ENCODE measurements at regions not wholly inside any gene's neighbourhood (a gene's known extent, or its start where the extent isn't known, plus 50 kb on each side); places are given as distances from the start of the nearest gene placed in this dataset.

DNA sequence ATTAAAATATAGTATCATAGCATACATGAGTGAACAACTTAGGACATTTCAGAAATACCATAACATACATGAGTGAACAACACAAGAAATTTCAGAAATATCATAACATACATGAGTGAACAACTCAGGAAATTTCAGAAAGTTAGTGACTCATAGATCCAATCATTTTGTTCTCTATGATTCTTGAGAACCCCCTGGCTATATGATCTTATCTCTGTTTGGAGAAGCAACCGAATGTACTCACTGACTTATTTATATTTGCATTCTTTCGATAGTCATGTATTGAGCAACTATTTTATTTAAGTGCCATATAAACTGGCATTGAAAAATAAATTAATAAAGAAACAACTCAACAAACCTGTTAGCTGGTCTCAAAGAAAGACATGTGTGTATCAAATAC is 251.1 kb downstream of the EFNB2 start:
- no peak overlapping the region for H3K4me3 ChIP-seq (replicated peaks; ENCODE audit: low read depth, low read length)
- TF ChIP-seq, protein P1, sequence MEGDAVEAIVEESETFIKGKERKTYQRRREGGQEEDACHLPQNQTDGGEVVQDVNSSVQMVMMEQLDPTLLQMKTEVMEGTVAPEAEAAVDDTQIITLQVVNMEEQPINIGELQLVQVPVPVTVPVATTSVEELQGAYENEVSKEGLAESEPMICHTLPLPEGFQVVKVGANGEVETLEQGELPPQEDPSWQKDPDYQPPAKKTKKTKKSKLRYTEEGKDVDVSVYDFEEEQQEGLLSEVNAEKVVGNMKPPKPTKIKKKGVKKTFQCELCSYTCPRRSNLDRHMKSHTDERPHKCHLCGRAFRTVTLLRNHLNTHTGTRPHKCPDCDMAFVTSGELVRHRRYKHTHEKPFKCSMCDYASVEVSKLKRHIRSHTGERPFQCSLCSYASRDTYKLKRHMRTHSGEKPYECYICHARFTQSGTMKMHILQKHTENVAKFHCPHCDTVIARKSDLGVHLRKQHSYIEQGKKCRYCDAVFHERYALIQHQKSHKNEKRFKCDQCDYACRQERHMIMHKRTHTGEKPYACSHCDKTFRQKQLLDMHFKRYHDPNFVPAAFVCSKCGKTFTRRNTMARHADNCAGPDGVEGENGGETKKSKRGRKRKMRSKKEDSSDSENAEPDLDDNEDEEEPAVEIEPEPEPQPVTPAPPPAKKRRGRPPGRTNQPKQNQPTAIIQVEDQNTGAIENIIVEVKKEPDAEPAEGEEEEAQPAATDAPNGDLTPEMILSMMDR (IDR thresholded peaks at IDR 0.05; ENCODE audit: insufficient read depth, low read length, poor library complexity, severe bottlenecking): no peak
- no peaks in the 10 kb centered on the region for H3K27me3 ChIP-seq (replicated peaks; ENCODE audit: control insufficient read depth, insufficient read depth, low read length)
- H3K36me3 ChIP-seq (ENCODE audit: control insufficient read depth, insufficient read depth, low read length): no peaks in the 10 kb centered on the region
- no peak for DNase-seq (ENCODE audit: extremely low read depth, insufficient read length)

DNA sequence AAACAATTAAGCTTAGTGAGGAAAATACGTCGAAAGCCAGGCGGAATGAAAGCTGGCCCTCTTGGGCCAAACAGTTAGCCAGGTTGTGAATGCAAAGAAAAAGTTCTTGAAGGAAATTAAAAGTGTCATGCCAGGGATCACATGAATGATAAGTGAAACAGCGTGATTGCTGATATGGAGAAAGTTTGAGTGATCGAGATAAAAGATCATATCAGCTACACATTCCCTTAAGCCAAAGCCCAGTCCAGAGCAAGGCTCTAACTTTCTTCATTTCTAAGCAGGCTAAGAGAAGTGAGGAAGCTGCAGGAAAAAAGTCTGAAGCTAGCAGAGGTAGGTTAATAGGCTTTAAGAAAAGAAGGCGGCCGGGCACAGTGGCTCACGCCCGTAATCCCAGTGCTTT is 254.0 kb downstream of the EFNB2 start:
- Histone ChIP-seq H3K27me3 (replicated peaks; ENCODE audit: control insufficient read depth, insufficient read depth, low read length) (no peaks in the 10 kb centered on the region), H3K36me3 (ENCODE audit: control insufficient read depth, insufficient read depth, low read length) (no peaks in the 10 kb centered on the region), H3K4me3 (replicated peaks; ENCODE audit: low read depth, low read length) (no peak overlapping the region)
- TF ChIP-seq, protein P1 (IDR thresholded peaks at IDR 0.05; ENCODE audit: insufficient read depth, low read length, poor library complexity, severe bottlenecking): no peak
- no peak for DNase-seq (ENCODE audit: extremely low read depth, insufficient read length)

DNA sequence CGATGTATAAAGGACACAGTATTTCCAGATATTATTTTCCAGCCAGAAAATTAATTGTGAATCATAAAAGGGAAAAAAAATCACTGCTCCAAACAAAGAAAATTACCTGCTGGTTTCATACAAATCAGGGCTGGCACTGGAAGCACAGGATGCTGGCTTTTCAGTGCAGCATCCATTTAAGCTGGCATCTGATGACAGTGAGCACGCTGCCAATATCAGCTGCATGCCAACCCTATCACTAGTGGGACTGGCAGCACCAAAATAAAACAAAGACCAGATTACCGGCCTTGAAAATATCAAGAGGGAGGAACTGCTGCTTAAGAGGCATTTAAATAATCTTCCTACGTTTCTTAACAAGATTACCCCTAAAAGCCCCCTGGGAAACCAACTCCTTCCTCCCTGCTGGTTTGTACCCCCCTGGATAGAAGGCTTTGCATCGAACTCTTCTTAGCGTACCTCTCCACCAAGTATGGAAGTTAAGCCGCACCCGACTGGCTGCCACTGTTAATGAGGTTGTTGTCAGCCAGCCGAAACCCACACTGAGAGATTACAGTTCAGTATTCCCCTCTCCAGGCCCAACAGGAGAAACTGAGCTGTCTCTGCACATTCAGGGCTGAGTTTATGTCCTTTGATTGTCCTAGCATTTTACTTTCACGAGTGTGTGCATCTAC is 257.8 kb downstream of the EFNB2 start:
- Histone ChIP-seq H3K27me3 (replicated peaks; ENCODE audit: control insufficient read depth, insufficient read depth, low read length) (no peaks in the 10 kb centered on the region), H3K36me3 (ENCODE audit: control insufficient read depth, insufficient read depth, low read length) (no peaks in the 10 kb centered on the region), H3K4me3 (replicated peaks; ENCODE audit: low read depth, low read length) (no peak overlapping the region)
- DNase-seq (ENCODE audit: extremely low read depth, insufficient read length): no peak
- TF ChIP-seq, protein P1 (IDR thresholded peaks at IDR 0.05; ENCODE audit: insufficient read depth, low read length, poor library complexity, severe bottlenecking): no peak

DNA sequence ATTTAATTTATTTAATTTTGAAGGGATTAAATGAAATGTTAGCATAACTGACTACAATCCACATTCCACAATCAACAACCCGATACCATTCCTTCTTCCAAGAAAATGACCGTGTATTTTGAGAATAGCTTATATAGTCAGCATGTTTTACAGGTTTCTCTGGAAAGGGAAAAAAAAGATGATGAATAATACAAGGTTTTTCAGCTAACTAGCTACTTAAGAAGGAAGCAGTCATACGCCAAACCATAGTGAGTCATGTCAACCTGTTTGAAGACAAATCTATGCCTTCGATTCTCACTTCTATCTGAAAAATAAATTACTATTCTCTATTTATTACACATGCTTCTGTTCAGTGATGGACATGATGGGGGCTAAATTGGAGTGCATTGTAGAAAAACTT is 258.6 kb downstream of the EFNB2 start:
- no peak for DNase-seq (ENCODE audit: extremely low read depth, insufficient read length)
- no peaks in the 10 kb centered on the region for H3K27me3 ChIP-seq (replicated peaks; ENCODE audit: control insufficient read depth, insufficient read depth, low read length)
- H3K36me3 ChIP-seq (ENCODE audit: control insufficient read depth, insufficient read depth, low read length): no peaks in the 10 kb centered on the region
- TF ChIP-seq, protein P1 (IDR thresholded peaks at IDR 0.05; ENCODE audit: insufficient read depth, low read length, poor library complexity, severe bottlenecking): no peak
- H3K4me3 ChIP-seq (replicated peaks; ENCODE audit: low read depth, low read length): no peak overlapping the region

DNA sequence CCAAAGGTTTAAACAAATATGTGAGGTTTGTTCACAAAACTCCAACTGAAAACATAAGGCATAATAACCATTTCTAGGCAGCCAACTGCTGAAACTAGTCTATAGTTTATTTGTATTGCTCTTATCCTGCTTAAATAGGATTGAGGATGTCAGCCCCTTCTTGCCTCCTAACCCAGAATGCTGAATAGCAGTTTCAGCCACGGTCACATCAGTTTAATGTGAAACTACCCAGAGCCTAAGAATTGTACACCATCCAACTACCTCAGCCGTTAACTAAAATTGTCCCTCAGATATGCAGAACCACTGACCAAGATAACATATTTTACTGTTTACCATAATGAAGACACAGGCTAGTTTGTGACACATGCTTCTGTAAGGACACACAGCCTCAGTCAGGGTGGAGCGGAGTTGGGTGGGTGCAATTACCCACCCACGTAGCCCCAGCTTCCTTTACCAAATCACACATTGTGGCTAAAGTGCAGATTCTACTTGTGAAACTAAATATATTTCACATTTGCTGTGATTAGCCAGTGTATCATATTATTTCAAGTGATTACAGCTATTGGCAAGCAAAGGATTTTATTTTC is 259.9 kb downstream of the EFNB2 start:
- DNase-seq (ENCODE audit: extremely low read depth, insufficient read length): no peak
- Histone ChIP-seq H3K36me3 (ENCODE audit: control insufficient read depth, insufficient read depth, low read length) (no peaks in the 10 kb centered on the region), H3K4me3 (replicated peaks; ENCODE audit: low read depth, low read length) (no peak overlapping the region), H3K27me3 (replicated peaks; ENCODE audit: control insufficient read depth, insufficient read depth, low read length) (no peaks in the 10 kb centered on the region)
- TF ChIP-seq, protein P1 (IDR thresholded peaks at IDR 0.05; ENCODE audit: insufficient read depth, low read length, poor library complexity, severe bottlenecking): no peak
